Suprapubic skin (tissue), 4 donors: ENCODE measurements at regions not wholly inside any gene's neighbourhood (a gene's known extent, or its start where the extent isn't known, plus 50 kb on each side); places are given as distances from the start of the nearest gene placed in this dataset.

Experiments used
- DNase-seq, 2 donors: peaks; one replicate each; pipeline ENCODE4 v3.0.0-alpha.2; 2019; ENCODE audit warnings: low spot score in 2 of 2
- H3K27ac ChIP-seq: fragments of 200-600 bp; sonication (generic); one replicate; pipeline ENCODE4 v1.5.1; 2019
- H3K27me3 ChIP-seq: fragments of 200-600 bp; sonication (generic); one replicate; pipeline ENCODE4 v1.5.1; 2019
- H3K36me3 ChIP-seq: fragments of 200-600 bp; sonication (generic); one replicate; pipeline ENCODE4 v1.5.1; 2019
- H3K4me1 ChIP-seq: fragments of 200-600 bp; sonication (generic); one replicate; pipeline ENCODE4 v1.5.1; 2019
- H3K4me3 ChIP-seq: fragments of 200-600 bp; sonication (generic); one replicate; pipeline ENCODE4 v1.5.1; 2019; ENCODE audit warnings: mild to moderate bottlenecking
- H3K9me3 ChIP-seq: fragments of 200-600 bp; sonication (generic); one replicate; pipeline ENCODE4 v1.5.1; 2019
- EP300 ChIP-seq: sonication (generic); formaldehyde crosslinking; IDR thresholded peaks from one replicate; pipeline ENCODE4 v1.6.1; 2017; ENCODE audit warnings: antibody characterized with exemption
- POLR2A ChIP-seq, 2 donors: fragments of 450-650 bp; IDR thresholded peaks; one replicate each; pipeline ENCODE4 v1.6.1; 2017; ENCODE audit warnings: antibody characterized with exemption in 2 of 2, mild to moderate bottlenecking in 2 of 2, moderate library complexity in 2 of 2
- POLR2AphosphoS5 ChIP-seq, 3 donors: sonication (generic); formaldehyde crosslinking; IDR thresholded peaks; one replicate each; pipeline ENCODE4 v1.6.1; 2017; ENCODE audit warnings: antibody characterized with exemption in 3 of 3
- WGBS: methylation state at CpG from one replicate; pipeline ENCODE4 v1.1.5; 2018; 5-methylcytosine and 5-hydroxymethylcytosine counted together
- TF ChIP-seq, protein P1 (sequence below), 2 donors: fragments of 200-600 bp in 1 of 2; fragments of 450-650 bp in 1 of 2; sonication (generic) in 1 of 2; IDR thresholded peaks; one replicate each; pipeline ENCODE4 v1.5.1; 2016 to 2019; ENCODE audit warnings: antibody characterized with exemption in 2 of 2, mild to moderate bottlenecking in 1 of 2, moderate library complexity in 1 of 2

DNA sequence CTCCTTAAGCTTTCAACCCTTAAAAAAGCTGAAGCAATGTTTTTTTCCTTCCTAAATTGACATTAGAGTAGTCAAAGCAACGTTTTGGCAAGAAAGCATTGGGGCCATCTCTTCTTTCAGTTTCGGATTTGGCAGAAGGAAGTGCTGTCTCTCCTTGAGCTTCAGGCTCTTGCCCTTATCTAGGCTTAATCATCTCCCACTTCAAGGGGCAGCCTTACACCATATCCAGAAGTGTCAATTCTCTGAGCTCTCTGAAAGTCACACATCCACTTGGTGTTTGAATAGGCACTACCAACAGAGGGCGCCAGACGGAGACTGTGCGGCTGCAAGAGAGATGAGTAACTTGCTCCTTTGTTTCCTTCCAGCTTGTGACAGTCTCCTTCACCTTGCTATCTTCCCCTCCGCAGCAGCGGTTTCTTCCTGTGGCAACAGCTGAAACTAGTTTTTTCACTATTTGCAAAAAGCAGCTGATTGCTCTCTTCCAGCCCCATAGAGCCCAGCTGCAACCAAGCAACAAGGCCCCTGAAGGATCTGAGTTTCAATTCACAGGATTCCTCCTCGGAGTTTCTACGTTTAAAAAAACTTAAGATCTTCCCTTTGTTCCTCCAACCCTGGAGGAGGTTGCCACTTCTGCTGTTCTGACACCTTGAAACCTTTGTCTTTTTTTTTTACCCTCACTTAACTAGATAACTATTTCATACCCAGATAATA, 147.0 kb upstream of the SLCO3A1 start:
- no peaks in the 10 kb centered on the region for H3K36me3 ChIP-seq
- no peaks in the 10 kb centered on the region for H3K9me3 ChIP-seq
- peak overlapping the region; percentile 11 for H3K4me3 ChIP-seq
- no peak for TF ChIP-seq POLR2A (IDR thresholded peaks at IDR 0.05)
- TF ChIP-seq, protein P1, sequence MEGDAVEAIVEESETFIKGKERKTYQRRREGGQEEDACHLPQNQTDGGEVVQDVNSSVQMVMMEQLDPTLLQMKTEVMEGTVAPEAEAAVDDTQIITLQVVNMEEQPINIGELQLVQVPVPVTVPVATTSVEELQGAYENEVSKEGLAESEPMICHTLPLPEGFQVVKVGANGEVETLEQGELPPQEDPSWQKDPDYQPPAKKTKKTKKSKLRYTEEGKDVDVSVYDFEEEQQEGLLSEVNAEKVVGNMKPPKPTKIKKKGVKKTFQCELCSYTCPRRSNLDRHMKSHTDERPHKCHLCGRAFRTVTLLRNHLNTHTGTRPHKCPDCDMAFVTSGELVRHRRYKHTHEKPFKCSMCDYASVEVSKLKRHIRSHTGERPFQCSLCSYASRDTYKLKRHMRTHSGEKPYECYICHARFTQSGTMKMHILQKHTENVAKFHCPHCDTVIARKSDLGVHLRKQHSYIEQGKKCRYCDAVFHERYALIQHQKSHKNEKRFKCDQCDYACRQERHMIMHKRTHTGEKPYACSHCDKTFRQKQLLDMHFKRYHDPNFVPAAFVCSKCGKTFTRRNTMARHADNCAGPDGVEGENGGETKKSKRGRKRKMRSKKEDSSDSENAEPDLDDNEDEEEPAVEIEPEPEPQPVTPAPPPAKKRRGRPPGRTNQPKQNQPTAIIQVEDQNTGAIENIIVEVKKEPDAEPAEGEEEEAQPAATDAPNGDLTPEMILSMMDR (IDR thresholded peaks at IDR 0.05): peak; percentile 86 to 94
- TF ChIP-seq POLR2AphosphoS5 (IDR thresholded peaks at IDR 0.05): peak in 1 of 3 donors; percentile 63
- TF ChIP-seq EP300: no peak
- WGBS: 17% methylated on average over 9 of the region's 9 CpGs
- DNase-seq: peak; percentile 87 to 89
- H3K27ac ChIP-seq: peak overlapping the region; percentile 43
- H3K4me1 ChIP-seq: peaks cover 10% of the 10 kb centered on the region
- H3K27me3 ChIP-seq: no peaks in the 10 kb centered on the region

GRCh38 chr15:91710080-91710698, 143.3 kb upstream of the SLCO3A1 start:
- H3K27ac ChIP-seq: no peak overlapping the region
- peaks cover 3% of the 10 kb centered on the region for H3K27me3 ChIP-seq
- no peaks in the 10 kb centered on the region for H3K36me3 ChIP-seq
- TF ChIP-seq POLR2A (IDR thresholded peaks at IDR 0.05) (no peak), POLR2AphosphoS5 (IDR thresholded peaks at IDR 0.05) (no peak), EP300 (no peak)
- TF ChIP-seq, protein P1 (IDR thresholded peaks at IDR 0.05): no peak
- H3K4me1 ChIP-seq: peaks cover 6% of the 10 kb centered on the region
- WGBS: 68% methylated on average over 3 of the region's 3 CpGs
- H3K4me3 ChIP-seq: no peak overlapping the region
- no peaks in the 10 kb centered on the region for H3K9me3 ChIP-seq
- DNase-seq: no peak

DNA sequence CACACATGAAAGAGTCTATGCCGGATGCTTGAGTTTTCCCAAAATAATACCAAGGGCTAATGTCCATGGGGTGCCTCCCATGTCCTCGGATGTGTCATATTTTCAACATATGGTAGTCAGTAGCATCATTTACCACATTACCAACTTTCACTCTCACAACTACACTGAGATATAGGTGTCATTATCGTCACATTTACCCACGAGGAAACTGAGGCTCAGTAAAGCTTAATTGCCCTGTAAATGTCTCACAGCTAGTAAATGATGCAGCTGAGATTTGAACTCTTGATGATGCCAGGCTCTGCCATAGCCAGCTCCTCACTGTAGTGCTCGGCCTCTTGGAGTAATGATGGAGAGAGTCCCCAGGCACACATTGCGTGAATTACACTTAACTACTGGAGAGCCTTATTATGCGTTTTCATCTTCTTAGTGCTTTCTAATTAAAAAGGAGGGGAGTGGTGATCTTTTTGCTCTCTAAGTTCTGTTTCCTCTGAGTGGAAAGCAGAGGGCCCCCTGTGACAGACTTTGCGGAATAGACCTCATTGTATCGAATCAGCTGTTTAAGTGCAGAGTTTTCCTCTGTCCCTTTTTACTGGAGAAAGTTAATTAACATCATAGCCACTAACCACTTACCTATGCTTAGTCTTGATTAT, 142.0 kb upstream of the SLCO3A1 start:
- Histone ChIP-seq H3K4me1 (no peaks in the 10 kb centered on the region), H3K4me3 (no peak overlapping the region), H3K27ac (no peak overlapping the region), H3K27me3 (peaks cover 3% of the 10 kb centered on the region), H3K9me3 (no peaks in the 10 kb centered on the region), H3K36me3 (no peaks in the 10 kb centered on the region)
- DNase-seq: no peak
- 79% methylated on average over 9 of the region's 9 CpGs for WGBS
- TF ChIP-seq POLR2A (IDR thresholded peaks at IDR 0.05) (no peak), POLR2AphosphoS5 (IDR thresholded peaks at IDR 0.05) (no peak), EP300 (no peak)
- TF ChIP-seq, protein P1 (IDR thresholded peaks at IDR 0.05): no peak

- TF ChIP-seq POLR2A (IDR thresholded peaks at IDR 0.05) (no peak), POLR2AphosphoS5 (IDR thresholded peaks at IDR 0.05) (no peak), EP300 (no peak)
- TF ChIP-seq, protein P1 (IDR thresholded peaks at IDR 0.05): no peak
- Histone ChIP-seq H3K36me3 (no peaks in the 10 kb centered on the region), H3K27ac (no peak overlapping the region), H3K4me1 (no peaks in the 10 kb centered on the region), H3K9me3 (no peaks in the 10 kb centered on the region), H3K4me3 (no peak overlapping the region), H3K27me3 (peaks cover 3% of the 10 kb centered on the region)
- WGBS: 69% methylated on average over 7 of the region's 7 CpGs
- no peak for DNase-seq
Observed at GRCh38 chr15:91712286-91712685, 141.2 kb upstream of the SLCO3A1 start.

DNA sequence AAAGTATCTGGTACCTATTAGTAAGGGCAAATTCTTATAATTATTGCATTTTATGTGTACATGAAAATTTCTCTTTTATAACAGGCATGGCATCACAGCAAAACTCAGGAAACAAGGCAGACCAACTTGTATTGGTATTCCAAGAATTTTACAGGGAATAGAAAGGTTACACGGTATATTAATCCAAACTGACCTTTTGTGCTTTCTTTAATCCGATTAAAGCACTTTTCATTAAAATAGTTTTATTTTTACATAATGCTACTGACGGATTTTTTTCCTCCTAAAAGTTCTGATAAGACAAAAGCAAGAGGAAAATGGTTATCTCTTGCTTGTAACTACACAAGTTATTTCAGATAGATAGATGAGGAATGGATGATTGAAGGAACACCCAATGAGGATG, 137.0 kb upstream of the SLCO3A1 start:
- WGBS: 72% methylated on average over 3 of the region's 3 CpGs
- TF ChIP-seq POLR2AphosphoS5 (IDR thresholded peaks at IDR 0.05) (no peak), EP300 (no peak), POLR2A (IDR thresholded peaks at IDR 0.05) (no peak)
- TF ChIP-seq, protein P1 (IDR thresholded peaks at IDR 0.05): no peak
- H3K4me3 ChIP-seq: no peak overlapping the region
- no peak overlapping the region for H3K27ac ChIP-seq
- no peaks in the 10 kb centered on the region for H3K9me3 ChIP-seq
- DNase-seq: no peak
- H3K4me1 ChIP-seq: no peaks in the 10 kb centered on the region
- H3K27me3 ChIP-seq: peaks cover 10% of the 10 kb centered on the region
- no peaks in the 10 kb centered on the region for H3K36me3 ChIP-seq
